Epidermal melanocyte (primary cell): ENCODE measurements at regions not wholly inside any gene's neighbourhood (a gene's known extent, or its start where the extent isn't known, plus 50 kb on each side); places are given as distances from the start of the nearest gene placed in this dataset.

ENCODE experiments used
- DNase-seq: peaks from one replicate; pipeline ENCODE4 v3.0.0; 2011; ENCODE audit warnings: low spot score; ENCODE audit not compliant: insufficient read length

DNA sequence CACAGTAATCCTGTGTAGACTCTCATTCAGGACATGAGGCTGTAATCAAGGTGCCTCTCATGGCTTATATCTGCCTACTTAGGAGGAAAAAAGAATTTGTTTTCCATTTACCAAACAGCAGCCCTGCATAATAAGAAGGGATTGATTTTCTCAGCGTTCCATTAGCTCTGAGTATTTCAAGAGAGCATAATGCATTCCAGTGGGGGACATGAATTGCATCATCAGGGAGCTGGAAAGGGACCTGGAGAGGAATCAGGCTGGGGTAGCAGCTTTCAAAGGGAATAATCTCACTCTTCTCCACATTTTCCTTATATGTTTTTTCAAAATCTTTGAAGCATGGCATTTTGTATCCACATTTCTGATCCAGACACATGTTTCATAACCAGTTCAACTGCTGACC, 150.6 kb upstream of the ANKRD28 start:
- peak; percentile 22 for DNase-seq

DNA sequence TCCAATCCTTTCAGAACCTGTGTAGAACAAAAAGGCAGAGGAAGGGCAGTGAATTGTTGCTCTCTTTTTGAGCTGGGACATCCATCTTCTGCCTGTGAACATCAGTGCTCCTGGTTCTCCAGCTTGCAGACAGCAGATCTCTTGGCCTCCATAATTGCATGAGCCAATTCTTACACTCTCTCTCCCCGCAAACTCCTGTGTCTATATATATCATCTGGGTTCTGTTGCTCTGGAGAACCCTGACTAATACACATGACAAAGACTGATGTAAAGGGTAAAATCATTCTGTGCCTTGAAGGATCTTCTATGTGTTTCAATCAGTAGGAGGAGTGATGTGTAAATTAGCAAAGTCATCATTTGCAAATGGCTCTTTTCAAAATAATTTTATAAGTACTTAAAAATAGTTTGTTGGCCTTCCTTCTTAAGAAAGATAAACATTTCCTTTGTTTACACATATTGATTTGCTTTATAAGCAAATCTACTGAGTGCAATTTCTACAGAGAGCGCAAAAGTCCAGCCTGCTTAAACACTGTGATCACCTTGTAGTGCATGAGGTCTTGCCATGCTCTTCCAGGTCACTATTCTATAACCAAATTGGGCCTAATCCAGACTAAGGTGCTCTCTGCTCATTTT, 154.9 kb upstream of the ANKRD28 start:
- no peak for DNase-seq

DNA sequence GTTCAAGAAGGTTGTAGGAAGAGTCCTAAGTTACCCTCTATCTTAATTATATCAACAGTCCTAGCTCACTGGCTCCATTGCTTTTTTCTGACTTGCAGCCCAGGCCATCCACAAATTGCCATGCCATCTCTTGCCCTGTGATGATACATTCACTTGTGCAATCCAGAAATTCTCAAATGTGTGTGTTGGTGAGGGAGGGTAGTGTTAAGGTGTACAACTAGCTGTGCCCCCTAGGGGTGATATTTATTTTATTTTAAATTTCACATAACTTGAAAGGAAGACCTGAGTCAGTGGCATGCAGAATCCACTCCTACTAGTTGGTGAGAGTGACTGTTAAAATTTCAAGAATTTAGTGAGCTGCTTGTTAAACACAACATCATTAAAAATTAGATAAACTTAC, 156.1 kb upstream of the ANKRD28 start:
- no peak for DNase-seq

DNA sequence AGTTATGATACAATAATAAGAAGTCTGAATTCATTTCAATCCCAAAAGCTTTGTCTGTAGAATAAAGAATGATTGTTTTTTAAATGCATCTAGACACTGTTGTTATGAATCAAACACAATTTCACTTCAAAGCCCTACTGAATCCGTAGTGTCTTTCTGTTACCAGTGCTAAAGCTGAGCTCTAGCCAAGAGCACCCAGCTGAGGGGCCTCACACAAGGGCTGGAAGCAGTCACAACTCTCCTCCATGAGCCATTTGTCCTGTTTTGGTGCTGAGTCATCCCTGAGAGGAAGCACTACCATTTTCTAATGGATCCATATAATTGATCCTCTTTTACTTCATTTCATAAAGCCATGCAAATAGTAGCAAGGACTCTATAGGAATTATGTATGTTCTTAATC, 158.2 kb upstream of the ANKRD28 start:
- DNase-seq: no peak

DNA sequence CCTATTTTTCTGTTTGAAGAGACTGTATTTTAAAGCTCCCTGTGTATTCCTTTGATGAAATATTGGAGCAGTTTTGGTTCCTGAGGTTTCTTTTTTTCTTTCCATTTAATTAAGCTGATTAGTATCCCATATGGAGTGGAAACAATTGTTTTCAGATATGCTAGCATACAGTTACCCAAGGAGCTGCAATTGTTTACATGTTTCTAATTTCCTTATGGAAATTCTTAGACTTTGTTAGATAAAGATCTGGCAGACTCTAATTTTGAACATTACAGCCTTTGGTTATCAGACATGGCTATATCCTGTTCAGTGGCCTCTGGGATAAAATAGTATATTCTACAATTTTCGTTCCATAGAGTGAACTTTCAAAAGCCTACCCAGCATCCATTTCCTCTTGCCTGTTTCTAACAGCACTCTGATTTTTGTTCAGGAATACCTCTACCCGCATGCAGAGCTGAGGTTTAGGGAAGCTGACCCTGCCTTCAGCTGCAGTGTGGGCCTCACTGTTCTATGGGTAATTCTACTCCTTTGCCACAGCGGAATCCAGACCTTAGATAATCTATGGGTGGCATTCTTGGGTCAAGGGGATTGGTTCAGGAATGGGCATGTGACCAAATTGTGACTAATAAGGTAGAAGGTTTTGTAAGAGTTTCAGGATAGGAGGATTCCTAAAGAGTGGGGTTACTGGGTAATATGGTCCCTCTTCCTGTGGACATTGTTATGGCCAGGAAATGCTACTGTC, 161.1 kb upstream of the ANKRD28 start:
- no peak for DNase-seq

DNA sequence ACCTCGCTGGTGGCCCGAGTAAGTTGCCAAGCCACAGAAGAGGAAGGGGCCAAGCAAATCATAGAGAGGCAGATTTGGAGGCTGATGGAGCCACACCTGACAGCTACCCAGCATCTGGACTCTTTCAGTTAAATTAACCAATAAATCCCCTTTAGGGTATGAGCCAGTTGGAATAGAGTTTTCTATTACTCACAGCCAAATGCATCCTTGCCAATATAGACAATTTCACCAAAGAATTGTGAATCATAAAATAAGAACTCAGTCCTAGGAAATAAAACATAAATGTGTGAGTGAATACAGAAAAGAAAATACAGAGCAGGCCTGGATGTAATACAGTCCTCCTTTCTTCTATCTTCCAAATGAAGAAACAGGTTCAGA, 161.6 kb upstream of the ANKRD28 start:
- DNase-seq: no peak

DNA sequence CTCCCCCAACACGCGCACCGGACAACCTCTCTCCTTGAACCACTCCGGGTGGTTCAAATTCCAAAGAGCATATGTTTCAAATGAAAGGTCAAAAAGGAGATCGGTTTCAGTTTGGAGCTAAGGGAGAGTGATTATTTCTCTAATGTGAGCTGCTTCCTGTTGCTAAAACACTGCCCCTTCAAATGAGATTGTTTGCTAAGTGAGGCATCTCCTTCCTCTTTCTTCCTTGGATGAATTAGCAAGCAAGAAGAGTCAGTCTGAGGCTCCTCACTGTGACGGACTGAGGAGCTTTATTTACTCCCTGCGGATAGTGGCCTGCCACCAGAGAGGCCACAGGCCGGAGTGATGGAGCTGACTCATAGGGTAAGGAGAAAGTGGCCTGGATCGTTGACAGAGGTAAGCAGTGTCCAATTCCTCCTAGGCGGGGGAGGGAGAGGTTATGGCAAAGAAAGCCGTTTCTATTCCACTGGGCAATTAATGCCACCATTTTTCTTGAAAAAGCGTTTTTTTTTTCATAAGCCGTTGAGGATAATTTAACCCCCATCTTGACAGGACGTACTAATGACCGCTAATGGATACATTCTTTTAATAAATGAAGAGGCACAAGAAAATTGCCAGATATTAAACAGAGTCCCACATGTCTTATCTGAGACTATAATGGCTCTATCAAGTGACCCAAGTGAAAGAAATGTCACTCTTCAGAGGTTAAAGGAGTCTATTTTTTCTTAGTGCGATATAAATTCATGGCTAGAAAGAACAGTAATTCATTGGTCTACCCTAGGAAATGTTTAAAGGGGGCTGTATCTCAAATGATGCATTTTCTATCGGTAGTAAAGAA, 167.0 kb upstream of the ANKRD28 start:
- DNase-seq: no peak

DNA sequence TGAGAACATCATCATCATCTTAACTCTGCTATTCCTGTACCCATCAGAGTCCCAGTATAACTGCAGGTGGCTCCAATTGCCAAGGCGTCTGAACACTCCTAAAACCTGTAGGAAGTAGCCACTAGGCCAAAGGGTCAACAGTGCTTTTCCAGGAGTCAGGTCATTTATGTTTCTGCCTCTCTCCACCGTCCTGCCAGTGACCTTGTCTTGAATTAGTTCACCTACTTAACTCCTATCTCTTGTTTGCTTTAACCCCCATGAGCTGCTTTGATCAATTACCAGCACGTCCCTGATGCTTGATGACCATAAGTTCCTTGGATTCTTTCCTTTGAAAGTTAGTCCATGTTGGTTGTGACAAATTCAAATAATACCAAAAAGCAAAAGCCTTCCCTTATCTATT, 169.8 kb upstream of the ANKRD28 start:
- DNase-seq: no peak

DNA sequence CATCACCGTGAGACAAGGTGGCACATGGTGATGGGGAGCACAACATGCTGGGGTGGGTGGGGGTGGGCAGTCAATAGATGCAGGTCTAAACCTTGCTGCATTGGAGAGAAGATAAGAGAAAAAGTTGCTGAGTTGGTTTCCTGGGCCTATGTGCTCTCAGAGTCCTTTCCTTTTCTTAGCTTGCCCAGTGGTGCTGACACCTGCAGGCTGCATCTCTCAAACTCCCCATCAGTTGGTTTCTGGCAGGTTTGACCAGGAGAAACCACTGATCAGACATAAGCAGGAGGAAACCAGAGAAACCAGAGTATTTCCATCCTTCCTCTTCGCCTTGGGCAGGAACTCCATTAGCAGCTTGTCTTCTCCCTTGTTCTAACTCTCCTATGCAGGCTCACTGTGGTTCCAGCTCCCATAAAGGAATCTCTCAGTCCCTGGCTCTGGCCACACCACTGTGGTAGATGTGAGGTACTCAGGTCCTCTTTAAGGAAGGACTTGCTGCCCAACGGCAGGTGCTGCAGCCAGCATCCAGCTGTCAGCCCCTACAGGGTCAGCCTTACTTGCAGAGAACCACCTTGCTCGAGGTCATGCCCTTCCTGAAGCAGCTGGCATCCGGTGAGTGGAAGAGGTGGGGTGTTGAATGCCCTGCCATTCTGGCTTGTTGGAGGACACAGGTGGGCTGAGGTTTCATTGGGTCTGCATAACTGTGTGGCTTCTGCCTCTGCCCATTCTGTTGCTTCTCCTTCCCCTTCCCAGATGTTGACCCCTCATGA, 172.3 kb upstream of the ANKRD28 start:
- no peak for DNase-seq

DNA sequence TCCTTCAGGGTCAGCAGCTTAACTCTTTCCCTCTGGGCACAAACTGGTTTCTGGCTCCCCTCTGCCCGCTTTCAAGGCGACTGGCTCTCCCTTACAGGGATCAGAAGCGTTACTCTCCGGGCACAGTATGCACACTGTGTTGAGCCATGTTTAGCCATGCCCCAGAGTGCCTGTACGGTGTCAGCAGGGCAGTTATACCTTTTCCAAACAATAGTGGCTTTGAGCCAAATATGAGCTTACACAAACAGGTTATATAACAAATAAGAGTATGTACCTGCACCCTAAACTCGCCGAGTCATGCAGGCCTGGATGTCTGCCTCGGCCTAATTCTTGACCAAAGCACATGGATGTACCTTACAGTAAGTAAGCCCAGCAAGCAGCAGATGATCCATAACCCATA, 175.6 kb upstream of the ANKRD28 start:
- no peak for DNase-seq

DNA sequence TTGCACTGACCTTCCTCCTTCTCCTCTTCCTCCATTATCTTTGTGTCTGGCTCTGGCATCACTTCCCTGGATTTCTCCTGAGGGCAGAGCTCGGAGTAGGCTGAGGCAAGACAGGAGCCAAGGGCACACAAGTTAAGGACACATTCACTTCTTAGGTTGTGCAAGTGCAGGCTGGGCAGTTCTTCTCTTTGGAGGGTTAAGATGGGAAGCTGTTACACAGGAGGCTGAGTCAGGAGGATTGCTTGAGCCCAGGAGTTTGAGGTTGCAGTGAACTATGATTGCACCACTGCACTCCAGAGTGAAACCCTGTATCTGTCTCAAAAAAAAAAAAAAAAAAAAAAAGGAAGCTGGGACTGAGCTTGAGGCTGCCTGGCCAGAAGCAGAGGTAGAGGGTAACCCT, 176.2 kb upstream of the ANKRD28 start:
- DNase-seq: no peak

DNA sequence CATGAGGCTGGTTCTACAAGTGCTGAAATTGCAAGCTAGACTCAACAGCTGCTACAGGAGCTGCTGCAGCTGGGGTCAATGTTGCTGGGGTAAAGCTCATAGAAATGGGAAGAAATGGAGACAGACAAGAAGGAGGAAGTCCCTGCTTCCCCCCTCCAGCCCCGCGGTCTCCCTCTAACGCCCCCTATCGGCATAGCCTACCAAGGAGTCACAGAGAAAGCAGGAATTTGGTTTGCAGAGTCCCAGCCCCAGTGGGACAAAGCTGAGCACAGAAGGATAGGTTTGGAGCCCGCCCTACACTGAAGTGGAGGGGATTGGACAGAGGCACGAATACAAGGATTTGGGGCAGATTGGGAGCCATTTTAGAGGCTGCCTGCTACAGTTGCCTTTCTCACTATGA, 176.9 kb upstream of the ANKRD28 start:
- DNase-seq: no peak

DNA sequence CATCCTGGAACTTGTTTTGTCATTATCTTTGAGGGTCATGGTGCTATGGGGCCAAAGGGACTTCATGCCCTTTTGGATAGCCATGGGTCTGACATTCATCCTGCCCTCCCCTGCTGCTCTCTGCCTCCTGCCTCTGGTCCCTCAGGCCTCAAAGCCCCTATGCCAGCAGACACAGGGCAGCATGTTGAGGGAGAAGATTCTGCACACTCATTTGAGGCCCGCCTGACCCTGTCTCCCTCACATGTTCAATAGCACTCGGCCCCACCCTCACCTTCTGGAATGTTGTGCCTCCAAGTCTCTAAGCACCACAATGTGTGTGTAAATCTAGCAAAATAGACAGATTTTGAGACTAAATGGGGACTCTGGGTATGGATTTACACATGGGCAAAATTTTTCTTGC, 178.7 kb upstream of the ANKRD28 start:
- DNase-seq: no peak

DNA sequence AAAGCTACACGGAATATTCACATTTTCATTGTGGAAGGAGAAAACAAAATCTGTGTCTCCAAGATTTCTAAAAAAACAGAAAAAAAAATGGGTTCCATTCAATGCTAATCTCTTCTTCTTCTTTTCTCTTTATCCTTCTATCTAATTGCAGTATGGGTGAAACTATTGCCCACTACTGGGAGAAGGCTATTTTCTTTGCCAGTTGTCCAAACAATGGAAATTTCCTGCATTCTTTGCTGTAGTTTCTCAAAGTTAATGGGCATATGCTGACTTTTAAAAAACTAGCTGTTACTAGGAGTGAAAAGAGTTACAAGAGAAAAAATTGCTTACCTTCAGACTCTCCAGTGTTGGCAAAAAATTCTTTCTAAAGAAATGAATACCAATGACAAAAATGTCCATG, 179.3 kb upstream of the ANKRD28 start:
- no peak for DNase-seq

DNA sequence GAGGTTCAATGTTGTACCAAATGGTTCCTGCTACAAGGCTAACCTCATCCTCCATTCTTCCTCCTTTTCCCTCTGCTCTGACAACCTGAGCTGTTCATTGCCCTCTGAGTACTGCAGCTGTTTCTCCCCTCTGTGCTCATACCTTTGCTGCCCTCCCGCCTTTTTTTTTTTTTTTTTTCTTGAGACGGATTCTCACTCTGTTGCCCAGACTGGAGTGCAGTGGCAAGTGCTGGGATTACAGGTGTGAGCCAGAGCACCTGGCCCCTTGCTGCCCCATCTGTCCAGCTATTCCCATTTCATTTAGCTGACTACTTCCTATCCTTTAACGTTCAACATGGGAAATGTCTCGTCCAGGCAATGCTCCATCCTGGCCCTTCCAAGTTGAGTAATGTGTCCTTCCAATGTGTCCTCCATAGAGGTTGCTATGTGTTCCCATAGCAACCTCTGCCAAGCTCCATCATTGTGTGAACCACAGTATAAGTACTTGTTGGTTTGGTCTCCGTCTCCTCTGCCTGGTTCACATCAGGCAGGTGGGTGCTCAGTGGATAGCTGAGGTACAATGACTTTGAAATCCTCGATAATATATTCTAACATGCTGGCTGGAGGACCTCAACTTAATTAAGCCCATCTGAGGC, 179.9 kb upstream of the ANKRD28 start:
- no peak for DNase-seq

DNA sequence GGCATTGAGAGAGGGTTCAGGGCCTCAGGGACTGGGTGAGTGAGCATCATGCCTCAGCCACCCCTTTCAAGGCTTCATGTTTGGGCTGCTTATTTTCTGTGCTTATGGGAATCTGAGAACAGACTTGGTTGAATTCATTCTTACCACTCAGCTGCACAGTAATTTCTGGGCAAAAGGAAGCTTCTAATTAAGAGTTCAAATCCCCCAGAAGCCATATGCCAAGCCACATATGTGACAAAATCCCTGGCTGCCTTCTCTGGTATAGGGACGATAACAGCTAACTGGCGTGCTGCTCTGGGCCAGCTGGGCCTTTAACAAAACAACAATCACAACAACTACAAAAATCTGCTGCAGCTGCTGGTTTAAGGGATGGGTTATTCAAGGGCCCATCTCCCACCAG, 181.0 kb upstream of the ANKRD28 start:
- DNase-seq: no peak

DNA sequence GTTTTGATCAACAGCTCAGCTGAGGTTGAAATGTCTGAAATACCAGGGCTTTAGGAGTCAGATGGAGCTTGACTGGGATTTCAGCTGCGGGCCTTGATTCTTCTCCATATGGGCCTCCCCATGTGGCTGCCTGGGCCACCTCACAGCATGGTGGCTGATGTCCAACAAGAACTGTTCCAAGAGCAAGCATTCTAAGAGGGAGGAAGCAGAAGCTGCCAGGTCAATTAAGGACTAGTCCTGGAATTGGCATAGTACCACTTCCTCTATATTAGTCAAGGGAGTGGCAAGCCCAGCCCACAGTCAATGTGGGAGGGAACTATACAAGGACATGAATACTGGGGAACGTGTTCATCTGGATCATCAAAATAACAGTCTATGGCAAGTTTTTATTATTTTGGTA, 181.7 kb upstream of the ANKRD28 start:
- no peak for DNase-seq

DNA sequence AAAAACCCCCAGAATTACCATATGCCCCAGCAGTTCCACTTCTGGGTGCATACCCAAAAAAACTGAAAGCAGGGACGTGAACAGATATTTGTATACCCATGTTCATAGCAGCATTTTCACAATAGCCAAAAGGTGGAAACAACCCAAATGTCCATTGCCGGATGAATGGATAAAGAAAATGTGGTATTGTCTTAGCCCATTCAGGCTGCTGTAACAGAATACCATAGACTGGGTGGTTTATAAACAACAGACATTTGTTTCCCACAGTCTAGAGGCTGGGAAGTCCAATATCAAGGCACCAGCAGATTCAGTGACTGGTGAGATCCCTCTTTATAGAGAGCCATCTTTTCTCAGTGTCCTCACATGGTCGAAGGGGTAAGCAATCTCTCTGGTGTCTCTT, 182.1 kb upstream of the ANKRD28 start:
- no peak for DNase-seq

DNA sequence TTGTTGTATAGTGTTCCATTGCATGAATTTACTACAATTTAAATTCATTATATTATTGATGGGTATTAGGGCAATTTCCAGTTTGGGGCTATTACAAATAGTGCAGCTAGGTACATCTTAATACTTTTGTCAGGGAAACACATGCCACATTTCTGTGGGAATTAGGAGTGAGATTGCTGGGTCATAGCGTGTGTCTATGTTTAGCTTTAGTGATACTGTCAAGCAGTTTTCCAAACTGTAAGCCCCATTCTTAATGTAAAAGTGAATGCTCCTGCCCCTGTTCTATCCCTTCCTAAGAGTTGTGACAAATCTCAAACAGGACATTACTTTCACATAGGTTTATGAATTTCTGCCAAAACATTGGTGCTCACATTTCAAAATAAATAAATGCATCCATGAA, 184.5 kb upstream of the ANKRD28 start:
- no peak for DNase-seq

DNA sequence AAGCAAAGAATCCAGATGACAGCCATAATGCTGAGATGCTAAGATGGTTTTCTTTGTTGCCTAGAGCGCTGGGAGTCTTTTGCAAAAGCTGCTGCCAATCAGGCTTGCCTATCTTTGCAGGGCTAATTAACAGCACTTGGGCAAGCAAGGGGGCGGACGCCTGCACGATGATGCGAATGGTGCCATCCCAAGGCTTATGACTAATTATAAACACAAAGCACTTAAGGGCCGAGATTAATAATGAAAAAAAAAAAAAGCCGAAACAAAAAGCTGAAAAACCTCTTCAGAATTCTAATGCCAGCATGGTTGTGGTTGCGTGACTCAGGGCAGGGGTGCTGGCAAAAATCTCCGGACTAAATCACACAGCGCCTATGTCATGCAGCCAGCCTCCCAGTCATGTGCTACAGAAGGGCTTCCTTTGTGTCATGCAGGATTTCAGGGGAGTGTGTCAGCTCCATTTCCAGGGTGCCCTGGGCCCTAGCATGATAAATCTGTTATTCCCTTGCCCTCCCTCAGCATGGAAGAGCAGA, 185.0 kb upstream of the ANKRD28 start:
- peak; percentile 88 for DNase-seq

DNA sequence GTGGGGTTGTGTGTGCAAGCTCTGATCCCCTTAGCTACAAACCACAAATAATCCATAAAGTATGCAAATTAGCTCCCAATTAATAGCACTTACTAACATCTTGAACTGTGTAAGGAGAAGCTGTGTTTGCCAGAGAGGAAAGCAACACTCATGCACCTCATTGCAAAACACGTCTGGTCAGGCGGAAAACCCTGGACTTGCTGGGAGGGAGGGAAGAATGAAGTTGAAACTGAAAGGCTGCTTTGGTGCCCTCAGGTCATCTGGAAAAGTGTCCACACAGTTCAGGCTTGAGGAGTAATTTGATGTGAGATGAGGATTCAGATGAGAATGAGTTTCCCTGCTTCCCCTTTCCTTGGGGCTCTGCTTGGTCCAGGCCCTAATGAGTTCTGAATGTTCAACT, 185.5 kb upstream of the ANKRD28 start:
- peak; percentile 78 for DNase-seq
